Spleen (tissue), 7 donors: ENCODE measurements at regions not wholly inside any gene's neighbourhood (a gene's known extent, or its start where the extent isn't known, plus 50 kb on each side); places are given as distances from the start of the nearest gene placed in this dataset.

Experiments used
- CTCF ChIP-seq, 11 experiments: fragments of 200-600 bp in 7 of 11; fragments of 450-650 bp in 4 of 11; sonication (generic) in 4 of 11; IDR thresholded peaks in 8 of 11; conservative IDR thresholded peaks in 3 of 11; 1 replicate in 7 of 11; 2 replicates in 4 of 11; pipeline versions ENCODE4 v1.4.0 to v1.8.0; 2016 to 2021; ENCODE audit warnings: antibody characterized with exemption in 11 of 11, inconsistent platforms in 4 of 11, mild to moderate bottlenecking in 1 of 11
- POLR2A ChIP-seq, 3 donors: fragments of 450-650 bp; IDR thresholded peaks; one replicate each; pipeline ENCODE4 v1.5.1; 2017; ENCODE audit warnings: antibody characterized with exemption in 3 of 3, mild to moderate bottlenecking in 1 of 3
- donor health status: DM: no; HTN: no; CAD: no; lungs with moderate emphysema.
- donor health status: DM: no; HTN: no; CAD: no.
- donor health status: DM: no; HTN: no; CAD: no.

- TF ChIP-seq POLR2A (IDR thresholded peaks at IDR 0.05) (no peak), CTCF (IDR thresholded peaks at IDR 0.05 in 8 of 11, conservative IDR thresholded peaks at IDR 0.05 in 3 of 11) (no peak)
Observed at GRCh38 chrX:40331353-40331752, 233.6 kb upstream of the BCOR start.
